Neural crest cell (in vitro differentiated cells): ENCODE measurements at regions not wholly inside any gene's neighbourhood (a gene's known extent, or its start where the extent isn't known, plus 50 kb on each side); places are given as distances from the start of the nearest gene placed in this dataset.

Experiments
- DNase-seq: peaks from one replicate; pipeline ENCODE4 v3.0.0; 2021; ENCODE audit warnings: low read depth, mixed read lengths, low spot score
- H3K27ac Mint-ChIP-seq: one replicate; pipeline ENCODE4 v1.8.0; 2021; ENCODE audit warnings: mild to moderate bottlenecking, mixed read lengths; ENCODE audit not compliant: unreplicated experiment
- H3K27me3 Mint-ChIP-seq: 2 replicates; pipeline ENCODE4 v1.8.0; 2021; ENCODE audit warnings: low read depth, mild to moderate bottlenecking, mixed read lengths
- H3K36me3 Mint-ChIP-seq: 2 replicates; pipeline ENCODE4 v1.8.0; 2021; ENCODE audit warnings: low read depth, mild to moderate bottlenecking, mixed read lengths
- H3K4me1 Mint-ChIP-seq: 2 replicates; pipeline ENCODE4 v1.8.0; 2021; ENCODE audit warnings: mixed read lengths
- H3K4me3 Mint-ChIP-seq: one replicate; pipeline ENCODE4 v1.8.0; 2021; ENCODE audit warnings: mild to moderate bottlenecking, mixed read lengths
- H3K9me3 Mint-ChIP-seq: 2 replicates; pipeline ENCODE4 v1.8.0; 2021; ENCODE audit warnings: mixed read lengths
- CTCF ChIP-seq: fragments of 200-600 bp; sonication (generic); conservative IDR thresholded peaks from 2 replicates; pipeline ENCODE4 v1.5.0; 2021; ENCODE audit warnings: antibody characterized with exemption, mild to moderate bottlenecking

DNA sequence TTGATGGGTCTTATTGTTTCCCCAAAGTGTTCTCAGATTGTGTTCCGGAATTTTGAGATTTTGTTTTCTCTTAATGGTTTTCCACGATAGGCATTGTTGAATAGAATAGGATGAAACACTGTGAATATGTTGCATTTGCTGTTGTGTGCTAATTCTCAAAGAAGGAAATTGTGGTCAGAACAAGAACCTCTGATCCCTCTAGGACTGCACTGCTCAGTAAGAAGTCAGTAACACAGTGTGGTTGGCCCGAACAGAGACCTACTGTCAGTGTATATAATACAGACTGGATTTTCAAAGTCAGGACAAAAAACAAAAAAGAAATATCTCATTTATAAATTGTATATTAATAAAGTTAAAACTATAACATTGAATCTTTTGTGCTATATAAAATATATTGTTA, 494.8 kb downstream of the MAT2B start:
- Mint-ChIP-seq H3K27me3 (peaks cover 27% of the 10 kb centered on the region), H3K4me3 (no peak overlapping the region), H3K36me3 (peaks cover 2% of the 10 kb centered on the region), H3K27ac (no peak overlapping the region), H3K9me3 (peaks cover 4% of the 10 kb centered on the region), H3K4me1 (peaks cover 5% of the 10 kb centered on the region)
- no peak for TF ChIP-seq CTCF
- DNase-seq: no peak

- Mint-ChIP-seq H3K4me1 (peaks cover 5% of the 10 kb centered on the region), H3K9me3 (peaks cover 4% of the 10 kb centered on the region), H3K36me3 (peaks cover 2% of the 10 kb centered on the region), H3K4me3 (no peak overlapping the region), H3K27ac (no peak overlapping the region), H3K27me3 (peaks cover 27% of the 10 kb centered on the region)
- TF ChIP-seq CTCF: no peak
- DNase-seq: no peak
Measured at GRCh38 chr5:164000819-164001218, 495.4 kb downstream of the MAT2B start.

DNA sequence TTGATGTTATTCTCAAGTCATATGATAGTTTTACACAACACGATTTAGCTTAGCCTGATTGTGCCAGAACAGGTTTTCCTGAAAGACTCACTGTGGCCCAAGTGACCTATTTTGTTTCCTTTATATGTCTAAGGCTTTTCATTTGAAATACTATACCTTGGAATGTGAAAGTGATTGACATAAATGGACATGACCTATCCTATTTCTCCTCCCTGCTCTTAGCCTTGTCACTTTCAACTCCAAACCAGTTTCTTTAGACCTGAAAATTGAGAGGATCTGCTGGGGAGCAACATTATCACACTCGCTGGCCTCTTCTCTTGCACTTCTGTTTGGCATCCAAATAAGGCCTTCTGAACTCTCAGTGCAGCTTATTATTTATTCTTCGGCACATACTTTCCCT, 496.8 kb downstream of the MAT2B start:
- DNase-seq: no peak
- TF ChIP-seq CTCF: no peak
- no peak overlapping the region for H3K27ac Mint-ChIP-seq
- H3K4me1 Mint-ChIP-seq: peaks cover 5% of the 10 kb centered on the region
- peaks cover 2% of the 10 kb centered on the region for H3K36me3 Mint-ChIP-seq
- H3K4me3 Mint-ChIP-seq: no peak overlapping the region
- peaks cover 36% of the 10 kb centered on the region for H3K27me3 Mint-ChIP-seq
- H3K9me3 Mint-ChIP-seq: no peaks in the 10 kb centered on the region

- H3K4me1 Mint-ChIP-seq: peaks cover 5% of the 10 kb centered on the region
- H3K27me3 Mint-ChIP-seq: peaks cover 40% of the 10 kb centered on the region
- no peak overlapping the region for H3K27ac Mint-ChIP-seq
- DNase-seq: no peak
- no peak for TF ChIP-seq CTCF
- H3K4me3 Mint-ChIP-seq: no peak overlapping the region
- H3K36me3 Mint-ChIP-seq: no peaks in the 10 kb centered on the region
- no peaks in the 10 kb centered on the region for H3K9me3 Mint-ChIP-seq
Measured at GRCh38 chr5:164002628-164003027, 497.2 kb downstream of the MAT2B start.

DNA sequence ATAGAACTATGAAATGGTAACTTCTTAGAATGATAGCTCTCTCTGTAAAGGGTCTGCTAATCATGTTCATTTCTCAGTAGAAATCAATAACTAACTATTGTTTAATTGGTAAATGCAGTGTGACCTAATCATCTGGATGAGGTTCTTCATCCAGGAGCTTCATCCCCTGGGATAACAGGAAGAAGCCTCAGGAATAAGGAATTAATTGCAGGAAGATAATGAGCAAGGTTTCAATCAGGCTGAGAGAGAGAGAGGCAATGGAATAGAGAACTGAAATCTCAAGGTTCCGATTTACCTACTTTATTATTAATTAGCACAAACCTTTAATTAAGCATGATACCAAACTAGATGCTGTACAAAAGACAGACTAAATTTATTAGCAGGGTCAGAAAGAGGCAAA, 499.7 kb downstream of the MAT2B start:
- Mint-ChIP-seq H3K27ac (no peak overlapping the region), H3K27me3 (peaks cover 31% of the 10 kb centered on the region), H3K36me3 (no peaks in the 10 kb centered on the region), H3K4me1 (peaks cover 16% of the 10 kb centered on the region), H3K9me3 (no peaks in the 10 kb centered on the region), H3K4me3 (no peak overlapping the region)
- TF ChIP-seq CTCF: no peak
- no peak for DNase-seq

- H3K27ac Mint-ChIP-seq: no peak overlapping the region
- H3K27me3 Mint-ChIP-seq: peaks cover 31% of the 10 kb centered on the region
- H3K4me1 Mint-ChIP-seq: peaks cover 18% of the 10 kb centered on the region
- no peaks in the 10 kb centered on the region for H3K9me3 Mint-ChIP-seq
- no peak overlapping the region for H3K4me3 Mint-ChIP-seq
- no peaks in the 10 kb centered on the region for H3K36me3 Mint-ChIP-seq
- DNase-seq: no peak
- TF ChIP-seq CTCF: no peak
Measured at GRCh38 chr5:164007064-164007463, 501.6 kb downstream of the MAT2B start.
